Left ventricle myocardium superior (tissue), 1 donor: ENCODE measurements at regions not wholly inside any gene's neighbourhood (a gene's known extent, or its start where the extent isn't known, plus 50 kb on each side); places are given as distances from the start of the nearest gene placed in this dataset.

Experiments
- ATAC-seq: fragments of 200-7000 bp; cut with Tn5 transposase; one replicate; pipeline ENCODE4 v1.9.1; 2020; ENCODE audit warnings: mild to moderate bottlenecking, moderate library complexity
- DNase-seq: peaks from one replicate; pipeline ENCODE4 v3.0.0-alpha.2; 2020
- intact Hi-C: fragments of 100-400 bp; cut with micrococcal nuclease; formaldehyde crosslinking; loops from one replicate; pipeline ENCODE4 v1.11.0; 2022
- donor health status: DM: no; HTN: yes; CAD: no; lungs with severe emphysema.

- DNase-seq (no peak), ATAC-seq (no peak)
- intact Hi-C loops = no loop called here
These were observed 86.8 kb downstream of the ADCYAP1 start for GRCh38 chr18:991441-991840.

- no peak for ATAC-seq
- intact Hi-C loops = no loop called here
- no peak for DNase-seq
These were observed 88.9 kb downstream of the ADCYAP1 start for GRCh38 chr18:993560-993959.

- intact Hi-C loops = no loop called here
- ATAC-seq (no peak), DNase-seq (no peak)
These were observed 91.0 kb downstream of the ADCYAP1 start for GRCh38 chr18:995629-996028.

DNA sequence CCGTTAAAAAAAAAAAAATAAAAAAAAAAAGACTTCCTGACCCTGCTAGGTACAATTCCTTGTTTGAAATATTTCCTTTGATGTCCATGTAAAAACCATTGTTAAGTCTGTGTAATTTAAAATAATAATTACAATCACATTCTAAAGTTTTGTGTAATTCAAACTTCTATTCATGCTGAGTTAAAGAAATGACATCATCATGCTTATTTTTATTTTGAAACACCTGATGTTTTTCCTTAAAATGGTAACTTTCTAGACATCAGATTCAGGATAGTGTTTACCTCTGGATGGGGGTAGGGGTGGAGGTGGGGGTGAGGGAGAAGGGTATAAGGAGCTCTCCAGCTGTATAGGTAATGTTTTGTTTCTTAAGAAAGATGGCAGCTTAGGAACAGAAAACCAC, 92.8 kb downstream of the ADCYAP1 start:
- intact Hi-C loops = no loop called here
- ATAC-seq (no peak), DNase-seq (no peak)

DNA sequence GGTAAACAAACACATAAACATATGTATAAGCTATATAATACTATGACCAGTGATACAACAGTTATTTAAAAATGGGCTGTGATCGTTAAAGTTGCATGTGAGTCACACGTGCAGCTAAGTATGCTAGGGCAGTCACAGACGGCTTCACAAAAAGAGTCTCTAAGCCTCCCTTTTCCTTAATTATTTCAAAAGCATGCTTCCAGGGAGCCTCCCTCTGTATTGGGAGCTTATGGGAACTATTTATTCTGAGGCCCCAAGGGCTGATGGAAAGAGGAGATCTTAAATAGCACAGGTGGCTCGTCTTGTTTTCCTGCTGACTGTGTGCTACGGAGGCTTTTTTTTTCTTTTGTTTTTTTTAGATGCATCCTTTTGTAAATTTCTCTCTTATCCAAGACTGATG, 94.3 kb downstream of the ADCYAP1 start:
- no peak for ATAC-seq
- intact Hi-C loops = no loop called here

GRCh38 chr18:1002653-1003178, 98.0 kb downstream of the ADCYAP1 start:
- ATAC-seq (no peak), DNase-seq (no peak)
- intact Hi-C loops = no loop called here

More for the DNA sequence above, 94.3 kb downstream of the ADCYAP1 start:
- DNase-seq = no peak

DNA sequence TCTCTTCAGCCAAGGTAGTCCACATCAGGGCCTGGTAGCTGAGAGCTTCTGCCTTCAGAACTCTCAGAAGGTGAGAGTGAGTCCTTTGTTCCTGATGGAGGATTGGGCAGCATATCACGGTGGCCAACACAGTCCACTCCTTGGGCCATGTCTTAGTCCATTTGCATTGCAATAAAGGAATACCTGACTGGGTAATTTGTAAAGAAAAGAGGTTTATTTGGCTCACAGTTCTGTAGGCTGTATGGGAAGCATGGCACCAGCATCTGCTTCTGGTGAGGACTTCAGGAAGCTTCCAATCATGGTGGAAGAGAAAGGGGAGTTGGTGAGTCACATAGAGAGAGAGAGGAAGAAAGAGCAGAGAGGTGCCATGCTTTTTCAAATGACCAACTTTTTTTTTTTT, 98.8 kb downstream of the ADCYAP1 start:
- ATAC-seq = no peak
- intact Hi-C loops = no loop called here

DNA sequence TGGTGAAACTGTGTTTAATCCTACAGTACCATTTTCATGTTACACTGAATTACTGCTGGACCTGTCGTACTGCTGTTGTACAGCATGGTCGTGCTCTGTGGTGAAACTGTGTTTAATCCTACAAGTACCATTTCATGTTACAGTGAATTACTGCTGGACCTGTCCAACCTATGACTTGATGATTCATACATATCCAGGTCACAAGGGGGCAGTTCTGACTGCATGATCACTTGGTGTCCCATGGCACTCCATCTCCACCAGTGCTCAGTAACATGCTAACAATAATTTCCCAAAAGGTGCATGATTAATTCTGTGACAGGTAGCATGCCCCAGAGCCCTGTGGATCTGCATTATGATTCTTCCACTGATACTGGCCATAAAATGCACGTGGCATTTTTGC, 101.6 kb downstream of the ADCYAP1 start:
- ATAC-seq (no peak), DNase-seq (no peak)
- intact Hi-C loops = no loop called here

More for the DNA sequence above, 98.8 kb downstream of the ADCYAP1 start:
- DNase-seq = no peak

DNA sequence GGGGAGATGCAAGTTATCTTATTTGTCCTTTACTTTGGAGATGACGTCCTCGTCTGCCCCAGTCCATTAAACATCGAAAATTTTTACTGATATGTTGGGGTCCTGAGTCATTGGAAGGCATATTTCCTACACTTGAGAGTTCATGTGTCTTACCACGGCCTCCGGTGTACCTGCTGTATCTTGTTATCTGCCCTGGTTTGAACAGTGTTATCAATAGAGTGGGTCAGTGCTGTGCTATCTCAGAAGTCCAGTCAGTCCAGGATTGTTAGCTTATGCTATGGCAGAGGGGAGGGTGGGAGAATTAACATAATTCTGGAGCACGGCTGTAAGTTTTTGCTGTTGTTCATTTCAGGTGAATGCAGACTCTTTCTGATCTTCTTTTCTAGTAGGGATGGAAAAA, 102.3 kb downstream of the ADCYAP1 start:
- ATAC-seq (no peak), DNase-seq (no peak)
- intact Hi-C loops = no loop called here

GRCh38 chr18:1011349-1011748, 106.7 kb downstream of the ADCYAP1 start:
- intact Hi-C loops = no loop called here
- ATAC-seq (no peak), DNase-seq (no peak)

- DNase-seq (no peak), ATAC-seq (no peak)
- intact Hi-C loops = no loop called here
These were observed 108.1 kb downstream of the ADCYAP1 start for GRCh38 chr18:1012775-1013174.

DNA sequence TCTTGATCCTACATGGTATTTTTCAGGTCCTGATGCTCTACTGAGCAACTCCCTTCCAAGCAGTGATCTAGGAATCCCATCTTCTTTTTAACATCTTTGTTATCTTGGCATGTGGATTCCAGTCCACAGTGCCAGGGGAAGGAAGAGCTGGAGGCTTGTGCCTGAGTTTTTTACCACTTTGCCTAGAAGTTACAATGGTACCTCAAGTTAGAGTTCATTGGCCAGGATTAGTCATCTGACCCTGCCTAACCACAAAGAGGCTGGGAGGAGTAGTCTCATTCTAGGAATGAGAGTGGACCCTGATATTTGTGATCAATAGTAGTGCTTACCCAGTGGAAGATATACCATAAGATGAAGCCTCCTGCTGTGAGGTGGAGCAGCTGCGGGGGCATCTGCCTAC, 109.3 kb downstream of the ADCYAP1 start:
- no peak for ATAC-seq
- intact Hi-C loops = no loop called here
- DNase-seq = no peak

- intact Hi-C loops = no loop called here
- no peak for DNase-seq
- ATAC-seq = no peak
These were observed 109.8 kb downstream of the ADCYAP1 start for GRCh38 chr18:1014509-1014908.

DNA sequence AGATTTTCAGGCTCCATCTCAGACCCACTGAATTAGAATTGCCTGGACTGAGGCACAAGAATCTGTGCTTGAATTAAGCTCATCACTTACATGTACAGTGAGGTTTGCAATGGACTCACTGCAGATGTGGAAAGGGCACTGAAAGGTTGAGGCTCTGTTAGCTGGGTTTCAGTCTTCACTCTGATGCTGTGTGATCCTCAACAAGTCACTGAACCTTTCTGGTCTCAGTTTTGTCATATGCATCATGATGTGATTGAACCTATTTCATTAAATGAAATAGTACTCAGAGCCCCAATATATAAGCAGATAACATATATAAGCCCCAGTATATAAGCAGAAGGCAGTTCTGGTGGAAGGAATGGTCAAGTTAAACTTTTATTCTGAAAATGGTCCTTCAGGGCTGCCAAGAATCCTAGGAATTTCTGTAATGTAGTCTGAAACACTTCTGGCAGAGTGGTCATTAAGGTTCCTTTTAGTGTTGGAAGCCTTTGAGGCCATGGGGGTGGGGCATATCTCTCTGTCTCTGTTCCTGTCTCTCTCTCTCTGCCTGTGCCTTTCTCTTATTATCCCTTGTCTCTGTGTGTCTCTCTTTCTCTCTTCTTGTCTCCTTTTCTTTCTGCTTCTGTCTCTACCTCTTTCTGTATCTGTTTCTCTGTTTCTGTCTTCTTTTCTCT, 110.4 kb downstream of the ADCYAP1 start:
- ATAC-seq (no peak), DNase-seq (no peak)
- intact Hi-C loops = no loop called here

DNA sequence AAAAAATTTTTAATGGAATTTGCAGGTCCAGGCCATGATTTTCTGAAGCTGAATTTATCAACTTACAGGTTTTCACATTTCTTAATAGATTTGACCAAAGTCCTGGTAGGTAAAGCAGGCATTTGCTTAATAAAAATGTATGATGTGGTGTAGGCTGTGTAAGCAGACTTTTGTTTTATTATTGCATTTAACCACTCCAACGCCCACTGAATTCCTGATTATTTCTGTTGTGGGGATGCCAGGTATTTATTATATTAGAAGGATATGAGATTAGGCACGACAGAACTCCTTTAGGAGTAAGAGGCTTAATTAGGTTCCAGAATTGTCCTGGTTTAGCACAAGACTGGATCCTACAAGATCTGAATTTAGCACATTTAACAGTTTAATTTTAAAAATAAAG, 111.1 kb downstream of the ADCYAP1 start:
- ATAC-seq = no peak
- DNase-seq = no peak
- intact Hi-C loops = no loop called here

DNA sequence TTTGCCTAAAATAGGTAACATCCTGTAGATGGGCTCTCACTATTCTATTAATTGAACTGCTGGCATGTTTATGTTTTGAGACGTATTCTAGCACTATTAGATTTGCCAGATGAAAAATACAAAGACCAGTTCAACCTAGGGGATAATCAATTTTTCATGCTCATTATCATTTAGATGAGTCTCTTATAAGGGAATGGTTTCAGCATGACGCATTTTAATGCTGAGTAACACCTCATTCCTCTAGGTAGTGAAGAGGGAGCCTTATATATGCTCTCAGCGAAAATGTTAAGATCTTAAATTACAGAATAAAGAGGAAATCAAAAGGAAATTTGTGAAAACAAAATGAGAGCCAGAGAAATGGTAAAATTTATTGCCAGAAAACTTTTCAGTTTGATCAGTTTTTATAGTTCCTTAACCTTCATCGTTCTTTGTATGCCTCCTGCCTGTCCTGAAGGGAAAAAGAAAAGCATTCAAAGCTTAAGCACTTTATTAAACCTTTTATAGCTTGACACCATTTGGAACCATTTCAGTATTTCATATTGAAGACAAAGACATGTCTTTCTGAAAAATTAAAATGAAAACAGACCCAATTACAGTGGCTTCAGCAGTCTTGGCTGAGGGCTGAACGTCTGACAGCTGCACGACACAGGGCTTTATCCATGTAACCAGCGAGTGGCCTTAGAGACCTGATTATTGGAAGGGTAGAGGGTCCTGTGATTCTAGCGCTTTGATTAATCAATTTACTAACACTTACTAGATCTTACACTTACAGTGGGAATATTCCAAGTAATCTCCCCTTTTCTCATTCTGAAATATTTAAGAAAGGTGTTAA, 112.8 kb downstream of the ADCYAP1 start:
- intact Hi-C loops = no loop called here
- ATAC-seq (no peak), DNase-seq (no peak)

DNA sequence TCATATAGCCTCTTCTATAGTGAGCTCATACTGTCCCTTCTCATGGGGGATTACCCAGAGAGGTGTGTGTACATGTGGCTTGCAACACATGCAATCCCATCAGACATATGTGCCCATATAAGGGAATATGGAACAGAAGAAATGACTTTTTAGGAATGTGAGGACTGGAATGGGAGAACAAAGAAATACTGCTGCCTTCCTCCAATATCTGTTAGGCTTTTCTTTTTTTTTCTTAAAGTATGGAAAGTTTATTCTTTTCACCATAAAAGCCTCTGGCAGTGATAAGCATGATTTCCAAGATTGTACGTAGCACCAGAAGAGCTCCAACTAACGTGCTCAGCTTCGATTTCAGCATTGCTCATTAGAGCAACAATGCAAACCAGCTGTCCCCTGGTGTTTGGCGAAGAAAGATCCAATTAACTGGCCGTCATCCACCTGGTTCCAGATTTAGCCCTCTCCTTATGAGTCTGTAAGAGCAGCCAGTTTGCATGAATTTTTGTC, 113.6 kb downstream of the ADCYAP1 start:
- DNase-seq (no peak), ATAC-seq (peak; percentile 47)
- intact Hi-C loops = no loop called here

DNA sequence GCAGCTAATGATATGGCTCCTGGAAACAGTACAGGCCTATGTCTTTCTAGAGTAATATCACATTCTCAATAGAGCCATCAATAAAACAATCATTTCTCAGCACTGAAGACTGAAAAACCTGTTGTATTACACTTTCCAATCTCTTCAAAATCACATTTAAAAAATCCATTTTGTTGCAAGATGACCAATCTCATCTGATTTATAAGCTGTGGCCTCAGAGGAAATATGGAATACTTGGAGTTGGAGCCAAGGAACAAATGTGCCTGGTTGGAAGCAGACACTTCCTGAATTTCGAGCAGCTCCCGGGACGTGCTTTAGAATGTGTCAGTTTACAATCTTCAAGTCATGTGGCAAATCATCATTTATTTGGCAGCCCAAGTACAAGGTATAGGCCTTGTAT, 114.5 kb downstream of the ADCYAP1 start:
- intact Hi-C loops = no loop called here
- DNase-seq (no peak), ATAC-seq (no peak)

DNA sequence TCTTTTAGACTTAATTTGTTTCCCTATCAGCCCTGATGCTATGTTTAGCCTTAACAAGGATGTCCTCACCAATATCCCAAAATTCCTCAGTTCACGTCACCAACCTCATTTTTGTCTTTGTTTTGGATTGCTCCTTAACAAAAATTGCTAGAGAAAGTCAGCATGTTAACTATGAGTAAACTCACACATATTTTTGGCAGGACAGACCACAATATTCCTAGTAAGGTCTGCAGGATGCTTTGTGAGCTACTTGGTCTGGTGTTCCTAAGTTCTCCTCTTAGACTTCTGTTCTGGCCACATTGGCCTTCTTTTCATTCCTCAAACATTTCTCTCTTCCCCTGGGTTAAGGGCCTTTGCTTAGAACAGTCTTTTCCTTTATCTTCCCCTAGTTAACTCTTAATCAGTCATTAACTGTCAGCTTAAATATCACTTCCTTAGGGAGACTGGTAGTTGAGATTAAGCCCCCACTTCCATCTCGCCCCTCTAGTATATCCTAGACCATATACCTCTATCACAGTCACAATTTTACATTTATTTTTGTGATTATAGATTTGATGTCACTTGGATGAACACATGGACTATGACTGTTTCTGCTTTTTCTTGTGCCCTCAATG, 116.2 kb downstream of the ADCYAP1 start:
- intact Hi-C loops = no loop called here
- DNase-seq (no peak), ATAC-seq (no peak)

DNA sequence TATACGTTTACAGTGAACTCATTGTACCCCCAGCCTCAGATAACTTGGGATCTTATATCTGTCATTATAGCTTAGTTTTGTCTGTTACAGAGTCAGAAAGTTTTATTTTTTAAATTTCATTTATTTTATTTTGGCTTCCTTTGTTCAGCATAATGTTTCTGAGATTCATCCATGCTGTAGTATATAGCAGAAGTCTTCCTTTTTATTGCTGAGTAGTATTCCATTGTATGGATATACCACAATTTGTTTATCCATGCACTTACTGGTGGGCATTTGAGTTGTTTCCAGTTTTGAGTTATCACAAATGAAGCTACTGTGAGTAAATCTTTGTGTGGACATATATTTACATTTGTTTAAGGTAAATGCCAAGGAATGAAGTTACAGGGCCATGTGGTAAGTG, 122.3 kb downstream of the ADCYAP1 start:
- DNase-seq (no peak), ATAC-seq (no peak)
- intact Hi-C loops = no loop called here
